Gastrocnemius medialis (tissue), 4 donors: ENCODE measurements at regions not wholly inside any gene's neighbourhood (a gene's known extent, or its start where the extent isn't known, plus 50 kb on each side); places are given as distances from the start of the nearest gene placed in this dataset.
"Not testable (repeated sequence)": the region's sequence is repeated elsewhere in the genome, so short reads cannot be mapped to it uniquely, and the experiment has no call there.

Experiments used
- POLR2A ChIP-seq, 2 donors: fragments of 450-650 bp; IDR thresholded peaks; one replicate each; pipeline ENCODE4 v1.6.1; 2017; ENCODE audit warnings: antibody characterized with exemption in 2 of 2, mild to moderate bottlenecking in 2 of 2, moderate library complexity in 2 of 2
- TF ChIP-seq, protein P1 (sequence below), 5 experiments: fragments of 450-650 bp in 3 of 5; fragments of 200-600 bp in 2 of 5; sonication (generic) in 2 of 5; IDR thresholded peaks in 4 of 5; conservative IDR thresholded peaks in 1 of 5; 1 replicate in 4 of 5; 2 replicates in 1 of 5; pipeline ENCODE4 v1.5.1; 2016 to 2019; ENCODE audit warnings: antibody characterized with exemption in 5 of 5, mild to moderate bottlenecking in 3 of 5, moderate library complexity in 3 of 5

DNA sequence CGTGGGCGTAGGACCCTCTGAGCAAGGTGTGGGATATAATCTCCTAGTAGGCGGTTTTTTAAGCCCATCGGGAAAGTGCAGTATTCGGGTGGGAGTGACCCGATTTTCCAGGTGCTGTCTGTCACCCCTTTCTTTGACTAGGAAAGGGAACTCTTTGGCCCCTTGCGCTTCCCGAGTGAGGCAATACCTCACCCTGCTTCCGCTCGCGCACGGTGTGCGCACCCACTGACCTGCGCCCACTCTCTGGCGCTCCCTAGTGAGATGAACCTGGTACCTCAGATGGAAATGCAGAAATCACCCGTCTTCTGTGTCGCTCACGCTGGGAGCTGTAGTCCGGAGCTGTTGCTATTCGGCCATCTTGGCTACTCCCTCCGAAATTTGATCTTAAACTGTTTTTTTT is 955.9 kb upstream of the POU3F4 start:
- TF ChIP-seq, protein P1, sequence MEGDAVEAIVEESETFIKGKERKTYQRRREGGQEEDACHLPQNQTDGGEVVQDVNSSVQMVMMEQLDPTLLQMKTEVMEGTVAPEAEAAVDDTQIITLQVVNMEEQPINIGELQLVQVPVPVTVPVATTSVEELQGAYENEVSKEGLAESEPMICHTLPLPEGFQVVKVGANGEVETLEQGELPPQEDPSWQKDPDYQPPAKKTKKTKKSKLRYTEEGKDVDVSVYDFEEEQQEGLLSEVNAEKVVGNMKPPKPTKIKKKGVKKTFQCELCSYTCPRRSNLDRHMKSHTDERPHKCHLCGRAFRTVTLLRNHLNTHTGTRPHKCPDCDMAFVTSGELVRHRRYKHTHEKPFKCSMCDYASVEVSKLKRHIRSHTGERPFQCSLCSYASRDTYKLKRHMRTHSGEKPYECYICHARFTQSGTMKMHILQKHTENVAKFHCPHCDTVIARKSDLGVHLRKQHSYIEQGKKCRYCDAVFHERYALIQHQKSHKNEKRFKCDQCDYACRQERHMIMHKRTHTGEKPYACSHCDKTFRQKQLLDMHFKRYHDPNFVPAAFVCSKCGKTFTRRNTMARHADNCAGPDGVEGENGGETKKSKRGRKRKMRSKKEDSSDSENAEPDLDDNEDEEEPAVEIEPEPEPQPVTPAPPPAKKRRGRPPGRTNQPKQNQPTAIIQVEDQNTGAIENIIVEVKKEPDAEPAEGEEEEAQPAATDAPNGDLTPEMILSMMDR (IDR thresholded peaks at IDR 0.05 in 4 of 5, conservative IDR thresholded peaks at IDR 0.05 in 1 of 5), result not testable (repeated sequence)
- TF ChIP-seq POLR2A (IDR thresholded peaks at IDR 0.05), result not testable (repeated sequence)
